GM12865 (cell line): ENCODE measurements at regions not wholly inside any gene's neighbourhood (a gene's known extent, or its start where the extent isn't known, plus 50 kb on each side); places are given as distances from the start of the nearest gene placed in this dataset.

Experiments used
- DNase-seq: peaks from one replicate; pipeline ENCODE4 v3.0.0; 2010; ENCODE audit warnings: low read depth
- H3K4me3 ChIP-seq: 2 replicates; pipeline ENCODE4 v1.5.1; 2011; ENCODE audit warnings: mild to moderate bottlenecking, low read depth, low read length, control low read depth
- TF ChIP-seq, protein P1 (sequence below): IDR thresholded peaks from 2 replicates; pipeline ENCODE4 v1.5.1; 2011; ENCODE audit warnings: low read length, control low read depth, low read depth, inconsistent platforms; ENCODE audit not compliant: insufficient read depth; ENCODE audit errors: missing control alignments

DNA sequence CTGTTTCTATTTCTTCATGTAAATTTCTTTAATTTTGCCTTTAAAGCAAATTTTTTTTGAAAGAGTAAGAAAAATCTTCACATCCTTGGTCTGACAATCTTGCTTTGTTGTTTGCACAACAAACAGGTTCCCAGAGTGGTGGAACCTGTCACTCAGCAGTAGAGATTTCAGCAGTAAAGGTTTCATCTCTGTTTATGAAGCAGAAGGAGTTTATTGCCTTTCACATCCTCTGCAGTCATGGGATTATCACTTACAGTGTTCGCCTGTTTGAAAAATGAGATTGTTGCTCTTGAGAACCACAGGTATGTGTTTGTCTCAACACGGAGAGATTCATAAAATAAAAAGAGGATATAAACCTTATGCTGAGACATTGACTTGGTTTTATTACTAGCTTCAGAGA, 342.6 kb downstream of the IPMK start:
- H3K4me3 ChIP-seq, result no peak overlapping the region
- TF ChIP-seq, protein P1, sequence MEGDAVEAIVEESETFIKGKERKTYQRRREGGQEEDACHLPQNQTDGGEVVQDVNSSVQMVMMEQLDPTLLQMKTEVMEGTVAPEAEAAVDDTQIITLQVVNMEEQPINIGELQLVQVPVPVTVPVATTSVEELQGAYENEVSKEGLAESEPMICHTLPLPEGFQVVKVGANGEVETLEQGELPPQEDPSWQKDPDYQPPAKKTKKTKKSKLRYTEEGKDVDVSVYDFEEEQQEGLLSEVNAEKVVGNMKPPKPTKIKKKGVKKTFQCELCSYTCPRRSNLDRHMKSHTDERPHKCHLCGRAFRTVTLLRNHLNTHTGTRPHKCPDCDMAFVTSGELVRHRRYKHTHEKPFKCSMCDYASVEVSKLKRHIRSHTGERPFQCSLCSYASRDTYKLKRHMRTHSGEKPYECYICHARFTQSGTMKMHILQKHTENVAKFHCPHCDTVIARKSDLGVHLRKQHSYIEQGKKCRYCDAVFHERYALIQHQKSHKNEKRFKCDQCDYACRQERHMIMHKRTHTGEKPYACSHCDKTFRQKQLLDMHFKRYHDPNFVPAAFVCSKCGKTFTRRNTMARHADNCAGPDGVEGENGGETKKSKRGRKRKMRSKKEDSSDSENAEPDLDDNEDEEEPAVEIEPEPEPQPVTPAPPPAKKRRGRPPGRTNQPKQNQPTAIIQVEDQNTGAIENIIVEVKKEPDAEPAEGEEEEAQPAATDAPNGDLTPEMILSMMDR, result no peak
- DNase-seq, result peak; percentile 1

DNA sequence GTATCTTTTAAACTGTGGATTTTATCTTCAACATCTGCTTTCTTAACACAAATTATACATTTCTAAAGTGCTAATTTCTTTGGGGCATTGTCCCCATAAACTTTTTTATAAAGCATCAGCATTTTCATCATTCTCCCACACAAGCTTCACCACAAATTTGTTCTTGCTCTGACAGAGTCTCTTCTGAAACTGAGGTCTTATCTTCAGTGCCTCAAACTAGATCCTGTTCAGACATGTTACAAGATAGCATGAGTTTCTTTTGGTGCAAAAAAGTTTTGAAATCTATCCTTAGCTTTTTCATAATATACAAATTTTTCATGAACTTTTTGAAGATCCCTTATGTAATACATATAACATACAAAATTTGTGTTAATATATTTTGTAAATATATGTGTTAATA, 346.6 kb downstream of the IPMK start:
- no peak for DNase-seq
- TF ChIP-seq, protein P1, result no peak

DNA sequence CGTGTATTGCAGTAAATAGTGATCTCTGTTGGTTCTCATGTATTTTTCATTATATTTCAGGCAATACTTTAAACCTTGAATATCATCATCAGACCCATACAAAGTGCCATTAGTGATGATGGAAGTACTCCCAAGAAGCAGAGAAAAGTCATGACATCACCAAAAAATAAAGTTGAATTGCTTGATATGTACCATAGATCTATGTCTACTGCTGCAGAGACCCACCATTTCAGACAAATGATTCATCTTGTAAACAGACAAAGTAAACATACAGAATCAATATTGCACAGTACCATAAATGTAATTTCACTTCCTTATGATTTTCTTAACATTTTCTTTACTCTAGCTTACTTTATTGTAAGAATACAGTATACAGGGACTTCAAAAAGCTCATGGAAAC, 347.8 kb downstream of the IPMK start:
- DNase-seq, result no peak
- no peak overlapping the region for H3K4me3 ChIP-seq
- TF ChIP-seq, protein P1, result no peak

More for the DNA sequence above, 346.6 kb downstream of the IPMK start:
- H3K4me3 ChIP-seq, result no peak overlapping the region

DNA sequence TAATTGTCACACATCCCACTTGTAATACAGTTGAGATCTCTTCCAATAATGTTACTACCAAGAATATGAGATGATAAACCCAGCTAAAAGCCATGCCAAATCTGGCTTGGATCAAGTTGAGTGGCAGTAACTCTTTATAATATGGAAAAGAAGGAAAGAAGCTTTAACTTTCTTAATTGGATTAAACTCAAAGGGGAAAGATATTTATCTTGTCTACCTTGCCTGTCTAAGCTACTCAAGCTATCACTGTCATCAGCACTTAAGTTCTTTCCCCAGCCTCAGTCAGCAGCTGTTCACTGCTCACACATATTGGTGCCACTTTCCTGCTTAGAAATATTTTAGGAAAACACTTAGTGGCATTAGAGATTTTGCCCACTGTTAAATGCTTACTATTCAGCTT, 350.7 kb downstream of the IPMK start:
- TF ChIP-seq, protein P1, result no peak

DNA sequence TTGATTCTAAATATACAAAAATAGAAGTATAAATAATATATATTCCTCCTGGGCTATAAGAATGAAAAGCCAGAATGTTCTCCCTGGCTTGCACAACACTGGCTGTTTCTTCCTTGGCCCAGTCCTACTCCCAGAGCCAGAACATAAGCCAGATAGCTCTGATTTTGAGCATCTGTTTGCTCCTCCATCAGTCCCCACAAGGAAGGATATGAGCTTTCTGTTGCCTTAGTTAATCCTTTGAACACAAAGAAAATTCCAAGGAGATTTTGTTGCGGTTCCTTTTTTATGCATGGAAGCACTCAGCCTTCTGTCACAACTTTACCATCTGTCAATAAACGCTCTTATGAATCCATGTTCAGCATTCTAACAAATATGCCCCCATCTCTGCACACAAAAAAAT, 361.8 kb downstream of the IPMK start:
- DNase-seq, result no peak
- TF ChIP-seq, protein P1, result no peak
- no peak overlapping the region for H3K4me3 ChIP-seq

More for the DNA sequence above, 350.7 kb downstream of the IPMK start:
- DNase-seq, result no peak
- H3K4me3 ChIP-seq, result no peak overlapping the region

DNA sequence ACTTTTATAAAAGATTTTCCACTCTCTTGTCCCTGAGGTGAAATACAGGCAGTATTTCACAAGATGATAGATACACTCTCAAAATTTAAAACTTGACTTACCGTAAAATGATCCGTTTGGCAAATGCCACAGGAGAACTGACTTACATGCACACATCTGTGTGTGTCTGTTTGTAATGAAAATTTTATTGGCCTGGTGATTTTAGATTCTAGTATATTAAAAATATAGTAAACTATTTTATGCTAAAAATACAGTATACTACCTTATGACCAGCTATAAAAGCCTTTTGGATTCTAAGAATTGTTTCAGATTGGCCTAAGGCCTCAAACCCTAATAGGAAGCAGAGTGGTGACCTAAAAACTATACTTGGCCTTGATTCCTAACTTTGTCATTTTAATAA, 362.7 kb downstream of the IPMK start:
- TF ChIP-seq, protein P1, result no peak
- DNase-seq, result no peak
- H3K4me3 ChIP-seq, result no peak overlapping the region

DNA sequence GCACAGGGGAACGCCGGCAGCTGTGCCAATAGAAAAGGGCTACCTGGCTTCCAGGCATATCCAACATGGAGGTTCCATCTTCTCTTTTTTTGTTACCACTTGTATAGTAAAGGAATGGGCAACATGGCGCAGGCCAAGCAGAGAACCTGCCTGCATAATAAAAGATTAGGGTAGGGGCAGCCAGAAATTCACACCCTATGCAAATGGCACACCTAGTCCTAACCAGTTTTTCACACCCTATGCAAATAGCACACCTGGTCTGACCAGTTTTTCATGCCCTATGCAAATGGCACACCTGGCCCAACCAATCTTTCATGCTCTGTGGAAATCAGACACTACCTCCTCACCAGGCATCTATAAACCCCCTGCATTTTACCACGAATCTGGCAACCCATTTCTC, 369.5 kb downstream of the IPMK start:
- DNase-seq, result no peak
- TF ChIP-seq, protein P1, result no peak
- H3K4me3 ChIP-seq, result no peak overlapping the region
